GM23338 (cell line): ENCODE measurements at regions not wholly inside any gene's neighbourhood (a gene's known extent, or its start where the extent isn't known, plus 50 kb on each side); places are given as distances from the start of the nearest gene placed in this dataset.

ENCODE experiments used
- ATAC-seq: fragments of 200-7000 bp; cut with Tn5 transposase; 3 replicates; pipeline ENCODE4 v1.9.1; 2020
- DNase-seq: peaks from one replicate; pipeline ENCODE4 v3.0.0-alpha.2; 2015; ENCODE audit warnings: low spot score
- H2AFZ ChIP-seq: fragments of 200-600 bp; sonication (generic); 2 replicates; pipeline ENCODE4 v1.8.0; 2016; ENCODE audit warnings: antibody characterized with exemption, mild to moderate bottlenecking, moderate library complexity
- H3F3A ChIP-seq: fragments of 200-600 bp; sonication (generic); replicated peaks from 2 replicates; pipeline ENCODE4 v1.8.0; 2017; ENCODE audit warnings: antibody characterized with exemption, mixed run types, low read depth
- H3K27ac ChIP-seq: fragments of 200-600 bp; sonication (generic); 2 replicates; pipeline ENCODE4 v1.6.1; 2016; ENCODE audit warnings: low read depth
- H3K27me3 ChIP-seq: fragments of 200-600 bp; sonication (generic); 2 replicates; pipeline ENCODE4 v1.8.0; 2016; ENCODE audit warnings: mild to moderate bottlenecking, mixed run types, moderate library complexity; ENCODE audit not compliant: insufficient read depth
- H3K36me3 ChIP-seq: fragments of 200-600 bp; sonication (generic); 2 replicates; pipeline ENCODE4 v1.8.0; 2016; ENCODE audit warnings: mild to moderate bottlenecking; ENCODE audit not compliant: insufficient read depth
- H3K4me1 ChIP-seq: fragments of 200-600 bp; sonication (generic); 2 replicates; pipeline ENCODE4 v1.8.0; 2016; ENCODE audit warnings: mild to moderate bottlenecking, moderate library complexity; ENCODE audit not compliant: insufficient read depth
- H3K4me2 ChIP-seq: fragments of 200-600 bp; sonication (generic); 2 replicates; pipeline ENCODE4 v1.7.1; 2017; ENCODE audit warnings: mixed run types
- H3K4me3 ChIP-seq: fragments of 200-600 bp; sonication (generic); 2 replicates; pipeline ENCODE4 v1.6.1; 2016; ENCODE audit warnings: mixed run types
- H3K79me2 ChIP-seq: fragments of 200-600 bp; sonication (generic); replicated peaks from 2 replicates; pipeline ENCODE4 v1.8.0; 2017; ENCODE audit warnings: mild to moderate bottlenecking; ENCODE audit not compliant: insufficient read depth
- H3K9me2 ChIP-seq: fragments of 200-600 bp; sonication (generic); 2 replicates; pipeline ENCODE4 v1.8.0; 2017; ENCODE audit not compliant: insufficient read depth
- H4K20me1 ChIP-seq: fragments of 200-600 bp; sonication (generic); replicated peaks from 2 replicates; pipeline ENCODE4 v1.8.0; 2017; ENCODE audit warnings: mild to moderate bottlenecking; ENCODE audit not compliant: insufficient read depth
- H3K27ac Mint-ChIP-seq: 2 replicates; pipeline ENCODE4 v1.8.0; 2020; ENCODE audit warnings: inconsistent platforms, mild to moderate bottlenecking, moderate library complexity, mixed read lengths
- H3K27me3 Mint-ChIP-seq: 3 replicates; pipeline ENCODE4 v1.8.0; 2022; ENCODE audit warnings: low read depth, mild to moderate bottlenecking, moderate library complexity, mixed read lengths, inconsistent platforms; ENCODE audit not compliant: insufficient read depth, poor library complexity
- H3K36me3 Mint-ChIP-seq: 3 replicates; pipeline ENCODE4 v1.8.0; 2021; ENCODE audit warnings: low read depth, mild to moderate bottlenecking, inconsistent platforms, moderate library complexity, mixed read lengths
- H3K4me1 Mint-ChIP-seq: 3 replicates; pipeline ENCODE4 v1.8.0; 2020; ENCODE audit warnings: mild to moderate bottlenecking, inconsistent platforms, mixed read lengths
- H3K4me3 Mint-ChIP-seq: 3 replicates; pipeline ENCODE4 v1.8.0; 2021; ENCODE audit warnings: moderate library complexity, mild to moderate bottlenecking, inconsistent platforms, mixed read lengths
- H3K9me3 Mint-ChIP-seq: 3 replicates; pipeline ENCODE4 v1.8.0; 2020; ENCODE audit warnings: moderate library complexity, mild to moderate bottlenecking, inconsistent platforms, mixed read lengths
- CREB1 ChIP-seq: fragments of 250-450 bp; sonication (Bioruptor Pico); IDR thresholded peaks from 2 replicates; pipeline ENCODE4 v1.5.0; 2020; ENCODE audit warnings: low read depth, mild to moderate bottlenecking, moderate library complexity
- EZH2phosphoT487 ChIP-seq: fragments of 200-600 bp; sonication (generic); IDR thresholded peaks from one replicate; pipeline ENCODE4 v1.8.1; 2018; ENCODE audit warnings: antibody characterized with exemption; ENCODE audit not compliant: unreplicated experiment
- POLR2AphosphoS5 ChIP-seq: IDR thresholded peaks from 2 replicates; pipeline ENCODE4 v1.6.1; 2016; ENCODE audit warnings: antibody characterized with exemption, low read depth
- STAT1 ChIP-seq: IDR thresholded peaks from one replicate; pipeline ENCODE4 v1.6.1; 2016; ENCODE audit warnings: antibody characterized with exemption; ENCODE audit not compliant: unreplicated experiment
- ZNF462 ChIP-seq: fragments of 250-450 bp; sonication (Bioruptor Pico); IDR thresholded peaks from 2 replicates; pipeline ENCODE4 v1.5.0; 2020; ENCODE audit warnings: mild to moderate bottlenecking, moderate library complexity

- TF ChIP-seq ZNF462 (no peak), STAT1 (no peak)
These were observed 216.3 kb downstream of the C9orf50 start (continued) for GRCh38 chr9:129404621-129405020.

- ATAC-seq (no peak), DNase-seq (no peak)
- H3K36me3 ChIP-seq: no peaks in the 10 kb centered on the region
- H2AFZ ChIP-seq: no peak overlapping the region
- peaks cover 5% of the 10 kb centered on the region; the same call in 1 of the 2 replicates for H3K4me1 ChIP-seq
- Mint-ChIP-seq H3K4me1 (peaks cover 47% of the 10 kb centered on the region), H3K4me3 (no peak overlapping the region; the same call in 2 of the 3 replicates), H3K9me3 (no peaks in the 10 kb centered on the region), H3K27me3 (peaks cover 19% of the 10 kb centered on the region), H3K36me3 (no peaks in the 10 kb centered on the region), H3K27ac (no peak overlapping the region)
- H3K4me3 ChIP-seq: no peak overlapping the region
- no peaks in the 10 kb centered on the region for H3F3A ChIP-seq
- H3K4me2 ChIP-seq: no peak overlapping the region
- peaks cover 7% of the 10 kb centered on the region; the same call in 1 of the 2 replicates for H3K27me3 ChIP-seq
- no peaks in the 10 kb centered on the region for H4K20me1 ChIP-seq
- TF ChIP-seq CREB1 (CRISPR knock-in tag) (no peak), POLR2AphosphoS5 (no peak), ZNF462 (no peak), STAT1 (no peak), EZH2phosphoT487 (no peak)
- H3K27ac ChIP-seq: no peak overlapping the region
- H3K79me2 ChIP-seq: no peaks in the 10 kb centered on the region
- no peaks in the 10 kb centered on the region for H3K9me2 ChIP-seq
These were observed 216.9 kb downstream of the C9orf50 start for GRCh38 chr9:129403779-129404620.
